Neural cell (in vitro differentiated cells): ENCODE measurements at regions not wholly inside any gene's neighbourhood (a gene's known extent, or its start where the extent isn't known, plus 50 kb on each side); places are given as distances from the start of the nearest gene placed in this dataset.

Source experiments
- EZH2 ChIP-seq: fragments of 200-600, 300-800 bp; shearing (Covaris generic), sonication (generic); IDR thresholded peaks from 2 replicates; pipeline ENCODE4 v1.6.1; 2014; ENCODE audit warnings: antibody characterized with exemption, low read length, borderline replicate concordance, mild to moderate bottlenecking; ENCODE audit not compliant: insufficient read depth, poor library complexity, severe bottlenecking
- POLR2AphosphoS5 ChIP-seq: IDR thresholded peaks from 2 replicates; pipeline ENCODE4 v1.6.1; 2012
- REST ChIP-seq: IDR thresholded peaks from 2 replicates; pipeline ENCODE4 v1.6.1; 2012; ENCODE audit warnings: borderline replicate concordance
- TAF1 ChIP-seq: IDR thresholded peaks from 2 replicates; pipeline ENCODE4 v1.6.1; 2012; ENCODE audit warnings: low read depth

GRCh38 chr13:31476753-31477152 lies 262.6 kb upstream of the RXFP2 start:
- TF ChIP-seq POLR2AphosphoS5 (no peak), TAF1 (no peak), REST (no peak), EZH2 (no peak)
